ENCODE measurements at regions not wholly inside any gene's neighbourhood (a gene's known extent, or its start where the extent isn't known, plus 50 kb on each side); places are given as distances from the start of the nearest gene placed in this dataset.

- Histone ChIP-seq H3K4me1 (replicated peaks in 1 of 2) (no peaks in the 10 kb centered on the region), H3K4me3 (no peak overlapping the region), H3K27ac (no peak overlapping the region)
- in situ Hi-C loops (cut with MboI; ENCODE audit: low pct_unique_long_range_greater_than_20kb in 2 of 9, low sequenced_read_pairs in 9 of 9, unreplicated experiment in 9 of 9), result no loop called here
- WGBS, 10 experiments, result 0 to 50% (median 25%) methylated on average over 1 to 4 of the region's 6 CpGs; no CpG with 5 or more reads in 4 of the 10 experiments
- ATAC-seq (replicated peaks in 6 of 8), result peak in 2 of 8 experiments; percentile 25 to 81
These were observed 408.9 kb downstream of the GLRX3 start for GRCh38 chr10:130545122-130545521.

GRCh38 chr10:130545697-130546096 lies 409.5 kb downstream of the GLRX3 start:
- in situ Hi-C loops (cut with MboI; ENCODE audit: low pct_unique_long_range_greater_than_20kb in 2 of 9, low sequenced_read_pairs in 9 of 9, unreplicated experiment in 9 of 9), result no loop called here
- no peak for ATAC-seq (replicated peaks in 6 of 8)
- 15 to 96% (median 49%) methylated on average over 1 to 8 of the region's 8 CpGs; no CpG with 5 or more reads in 1 of the 10 experiments for WGBS, 10 experiments
- H3K27ac ChIP-seq, result no peak overlapping the region
- H3K4me1 ChIP-seq (replicated peaks in 1 of 2), result no peaks in the 10 kb centered on the region
- H3K4me3 ChIP-seq, result no peak overlapping the region

GRCh38 chr10:130546841-130547240 lies 410.6 kb downstream of the GLRX3 start:
- in situ Hi-C loops (cut with MboI; ENCODE audit: low pct_unique_long_range_greater_than_20kb in 2 of 9, low sequenced_read_pairs in 9 of 9, unreplicated experiment in 9 of 9), result no loop called here
- Histone ChIP-seq H3K4me3 (no peak overlapping the region), H3K27ac (no peak overlapping the region), H3K4me1 (replicated peaks in 1 of 2) (no peaks in the 10 kb centered on the region)
- 10 to 87% (median 67%) methylated on average over 1 to 4 of the region's 7 CpGs; no CpG with 5 or more reads in 7 of the 10 experiments for WGBS, 10 experiments
- no peak for ATAC-seq (replicated peaks in 6 of 8)

- in situ Hi-C loops (cut with MboI; ENCODE audit: low pct_unique_long_range_greater_than_20kb in 2 of 9, low sequenced_read_pairs in 9 of 9, unreplicated experiment in 9 of 9), result no loop called here
- peak in 1 of 8 experiments; percentile 70 for ATAC-seq (replicated peaks in 6 of 8)
- no peaks in the 10 kb centered on the region for H3K4me1 ChIP-seq (replicated peaks in 1 of 2)
- H3K27ac ChIP-seq, result no peak overlapping the region
- H3K4me3 ChIP-seq, result no peak overlapping the region
- 0 to 93% (median 50%) methylated on average over 1 to 4 of the region's 4 CpGs; no CpG with 5 or more reads in 3 of the 10 experiments for WGBS, 10 experiments
These were observed 411.2 kb downstream of the GLRX3 start for GRCh38 chr10:130547368-130547767.

GRCh38 chr10:130550952-130551674 lies 414.9 kb downstream of the GLRX3 start:
- in situ Hi-C loops (cut with MboI; ENCODE audit: low pct_unique_long_range_greater_than_20kb in 2 of 9, low sequenced_read_pairs in 9 of 9, unreplicated experiment in 9 of 9), result no loop called here
- Histone ChIP-seq H3K27ac (no peak overlapping the region), H3K4me1 (replicated peaks in 1 of 2) (no peaks in the 10 kb centered on the region), H3K4me3 (no peak overlapping the region)
- WGBS, 10 experiments, result 0 to 83% (median 68%) methylated on average over 1 to 14 of the region's 21 CpGs; no CpG with 5 or more reads in 3 of the 10 experiments
- ATAC-seq (replicated peaks in 6 of 8), result no peak

GRCh38 chr10:130551676-130552075 lies 415.5 kb downstream of the GLRX3 start:
- Histone ChIP-seq H3K4me3 (no peak overlapping the region), H3K27ac (no peak overlapping the region), H3K4me1 (replicated peaks in 1 of 2) (no peaks in the 10 kb centered on the region)
- WGBS, 10 experiments, result 24 to 91% (median 48%) methylated on average over 1 to 6 of the region's 7 CpGs; no CpG with 5 or more reads in 6 of the 10 experiments
- in situ Hi-C loops (cut with MboI; ENCODE audit: low pct_unique_long_range_greater_than_20kb in 2 of 9, low sequenced_read_pairs in 9 of 9, unreplicated experiment in 9 of 9), result no loop called here
- no peak for ATAC-seq (replicated peaks in 6 of 8)

GRCh38 chr10:130553826-130554225 lies 417.6 kb downstream of the GLRX3 start:
- WGBS, 10 experiments, result 4 to 87% (median 54%) methylated on average over 3 to 4 of the region's 7 CpGs; no CpG with 5 or more reads in 6 of the 10 experiments
- Histone ChIP-seq H3K4me1 (replicated peaks in 1 of 2) (no peaks in the 10 kb centered on the region), H3K4me3 (no peak overlapping the region), H3K27ac (no peak overlapping the region)
- in situ Hi-C loops (cut with MboI; ENCODE audit: low pct_unique_long_range_greater_than_20kb in 2 of 9, low sequenced_read_pairs in 9 of 9, unreplicated experiment in 9 of 9), result no loop called here
- ATAC-seq (replicated peaks in 6 of 8), result peak in 3 of 8 experiments; percentile 35 to 74 (median 43)

GRCh38 chr10:130554701-130555410 lies 418.7 kb downstream of the GLRX3 start:
- in situ Hi-C loops (cut with MboI; ENCODE audit: low pct_unique_long_range_greater_than_20kb in 2 of 9, low sequenced_read_pairs in 9 of 9, unreplicated experiment in 9 of 9), result no loop called here
- WGBS, 10 experiments, result 17 to 82% (median 42%) methylated on average over 1 to 9 of the region's 14 CpGs; no CpG with 5 or more reads in 2 of the 10 experiments
- H3K27ac ChIP-seq, result no peak overlapping the region
- no peak overlapping the region for H3K4me3 ChIP-seq
- peak in 1 of 8 experiments; percentile 66 for ATAC-seq (replicated peaks in 6 of 8)
- no peaks in the 10 kb centered on the region for H3K4me1 ChIP-seq (replicated peaks in 1 of 2)

- ATAC-seq (replicated peaks in 6 of 8), result no peak
- Histone ChIP-seq H3K4me1 (replicated peaks in 1 of 2) (no peaks in the 10 kb centered on the region), H3K4me3 (no peak overlapping the region), H3K27ac (no peak overlapping the region)
- in situ Hi-C loops (cut with MboI; ENCODE audit: low pct_unique_long_range_greater_than_20kb in 2 of 9, low sequenced_read_pairs in 9 of 9, unreplicated experiment in 9 of 9), result no loop called here
- 20 to 75% (median 60%) methylated on average over 1 to 4 of the region's 7 CpGs; no CpG with 5 or more reads in 4 of the 10 experiments for WGBS, 10 experiments
These were observed 419.2 kb downstream of the GLRX3 start for GRCh38 chr10:130555411-130555750.

- no peaks in the 10 kb centered on the region for H3K4me1 ChIP-seq (replicated peaks in 1 of 2)
- no peak for ATAC-seq (replicated peaks in 6 of 8)
- no peak overlapping the region for H3K27ac ChIP-seq
- no peak overlapping the region for H3K4me3 ChIP-seq
- in situ Hi-C loops (cut with MboI; ENCODE audit: low pct_unique_long_range_greater_than_20kb in 2 of 9, low sequenced_read_pairs in 9 of 9, unreplicated experiment in 9 of 9), result no loop called here
- 0 to 86% (median 28%) methylated on average over 1 to 8 of the region's 8 CpGs; no CpG with 5 or more reads in 1 of the 10 experiments for WGBS, 10 experiments
These were observed 421.1 kb downstream of the GLRX3 start for GRCh38 chr10:130557181-130557845.

- H3K4me1 ChIP-seq (replicated peaks in 1 of 2), result no peaks in the 10 kb centered on the region
- in situ Hi-C loops (cut with MboI; ENCODE audit: low pct_unique_long_range_greater_than_20kb in 2 of 9, low sequenced_read_pairs in 9 of 9, unreplicated experiment in 9 of 9), result no loop called here
- 0 to 83% (median 45%) methylated on average over 2 to 9 of the region's 11 CpGs for WGBS, 10 experiments
- no peak overlapping the region for H3K27ac ChIP-seq
- no peak overlapping the region for H3K4me3 ChIP-seq
- ATAC-seq (replicated peaks in 6 of 8), result peak in 1 of 8 experiments; percentile 12
These were observed 422.8 kb downstream of the GLRX3 start for GRCh38 chr10:130558746-130559546.

- Histone ChIP-seq H3K4me3 (no peak overlapping the region), H3K27ac (no peak overlapping the region), H3K4me1 (replicated peaks in 1 of 2) (no peaks in the 10 kb centered on the region)
- in situ Hi-C loops (cut with MboI; ENCODE audit: low pct_unique_long_range_greater_than_20kb in 2 of 9, low sequenced_read_pairs in 9 of 9, unreplicated experiment in 9 of 9), result no loop called here
- peak in 1 of 8 experiments; percentile 12 for ATAC-seq (replicated peaks in 6 of 8)
- 0 to 90% (median 18%) methylated on average over 1 to 3 of the region's 6 CpGs; no CpG with 5 or more reads in 7 of the 10 experiments for WGBS, 10 experiments
These were observed 423.3 kb downstream of the GLRX3 start for GRCh38 chr10:130559547-130559880.
